ENCODE measurements at regions not wholly inside any gene's neighbourhood (a gene's known extent, or its start where the extent isn't known, plus 50 kb on each side); places are given as distances from the start of the nearest gene placed in this dataset.
"Not testable (repeated sequence)": the region's sequence is repeated elsewhere in the genome, so short reads cannot be mapped to it uniquely, and the experiment has no call there.

DNA sequence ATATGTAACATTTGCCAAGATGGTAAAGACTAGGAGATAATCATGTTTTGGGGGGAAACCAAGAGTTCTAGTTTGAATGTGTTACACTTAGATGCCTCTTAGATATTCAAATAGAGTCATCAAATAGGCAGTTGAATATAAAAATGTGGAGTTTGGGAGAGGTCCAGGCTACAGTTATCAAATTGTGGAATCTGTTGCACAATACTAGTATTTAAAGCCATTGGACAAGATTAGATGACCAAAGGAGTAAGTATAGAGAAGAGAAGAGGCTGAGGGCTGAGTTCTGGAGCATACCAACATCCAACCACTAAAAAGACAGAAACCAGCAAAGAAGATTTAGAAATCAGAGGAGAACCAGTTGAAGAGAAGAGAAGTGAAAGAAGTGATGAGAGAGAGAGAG is 72.7 kb downstream of the NAA11 start:
- TF ChIP-seq NFRKB (IDR thresholded peaks at IDR 0.05), result no peak
- no peak for TF ChIP-seq FOXA1 (IDR thresholded peaks at IDR 0.05)
- TF ChIP-seq HDGF (IDR thresholded peaks at IDR 0.05; ENCODE audit: borderline replicate concordance), result no peak
- TF ChIP-seq CTBP1 (IDR thresholded peaks at IDR 0.05; ENCODE audit: borderline replicate concordance), result no peak
- no peak for TF ChIP-seq ELF4 (IDR thresholded peaks at IDR 0.05)
- TF ChIP-seq LEF1 (IDR thresholded peaks at IDR 0.05; ENCODE audit: borderline replicate concordance), result no peak
- no peak for TF ChIP-seq SUZ12 (IDR thresholded peaks at IDR 0.05)
- TF ChIP-seq ARNT (IDR thresholded peaks at IDR 0.05), result no peak
- TF ChIP-seq BHLHE40 (IDR thresholded peaks at IDR 0.05; ENCODE audit: borderline replicate concordance), result no peak
- no peak for TF ChIP-seq ZNF384 (IDR thresholded peaks at IDR 0.05)
- TF ChIP-seq FOXM1 (IDR thresholded peaks at IDR 0.05; ENCODE audit: borderline replicate concordance), result no peak
- no peak for TF ChIP-seq L3MBTL2 (conservative IDR thresholded peaks at IDR 0.05)
- TF ChIP-seq, protein P1, sequence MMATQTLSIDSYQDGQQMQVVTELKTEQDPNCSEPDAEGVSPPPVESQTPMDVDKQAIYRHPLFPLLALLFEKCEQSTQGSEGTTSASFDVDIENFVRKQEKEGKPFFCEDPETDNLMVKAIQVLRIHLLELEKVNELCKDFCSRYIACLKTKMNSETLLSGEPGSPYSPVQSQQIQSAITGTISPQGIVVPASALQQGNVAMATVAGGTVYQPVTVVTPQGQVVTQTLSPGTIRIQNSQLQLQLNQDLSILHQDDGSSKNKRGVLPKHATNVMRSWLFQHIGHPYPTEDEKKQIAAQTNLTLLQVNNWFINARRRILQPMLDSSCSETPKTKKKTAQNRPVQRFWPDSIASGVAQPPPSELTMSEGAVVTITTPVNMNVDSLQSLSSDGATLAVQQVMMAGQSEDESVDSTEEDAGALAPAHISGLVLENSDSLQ (IDR thresholded peaks at IDR 0.05), result no peak
- TF ChIP-seq TARDBP (IDR thresholded peaks at IDR 0.05), result no peak
- ChIA-PET POLR2A (no interaction called here), CTCF (no interaction called here)
- DNase-seq (ENCODE audit: extremely low spot score), result no peak

DNA sequence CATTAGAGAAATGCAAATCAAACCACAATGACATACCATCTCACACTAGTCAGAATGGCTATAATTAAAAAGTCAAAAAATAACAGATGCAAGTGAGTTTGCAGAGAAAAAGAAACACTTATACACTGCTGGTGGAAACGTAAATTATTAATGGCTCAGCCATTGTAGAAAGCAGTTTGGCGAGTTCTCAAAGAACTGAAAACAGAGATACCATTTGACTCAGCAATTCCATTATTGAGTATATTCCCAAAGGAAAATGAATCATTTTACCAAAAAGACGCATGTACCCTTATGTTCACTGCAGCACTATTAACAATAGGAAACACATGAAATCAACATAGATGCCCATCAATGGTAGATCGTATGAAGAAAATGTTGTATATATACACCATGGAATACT is 75.0 kb downstream of the NAA11 start:
- TF ChIP-seq, protein P1 (IDR thresholded peaks at IDR 0.05), result no peak
- TF ChIP-seq CTBP1 (IDR thresholded peaks at IDR 0.05; ENCODE audit: borderline replicate concordance), result no peak
- POLR2A ChIA-PET, result no interaction called here
- DNase-seq (ENCODE audit: extremely low spot score), result no peak
- CTCF ChIA-PET, result no interaction called here

DNA sequence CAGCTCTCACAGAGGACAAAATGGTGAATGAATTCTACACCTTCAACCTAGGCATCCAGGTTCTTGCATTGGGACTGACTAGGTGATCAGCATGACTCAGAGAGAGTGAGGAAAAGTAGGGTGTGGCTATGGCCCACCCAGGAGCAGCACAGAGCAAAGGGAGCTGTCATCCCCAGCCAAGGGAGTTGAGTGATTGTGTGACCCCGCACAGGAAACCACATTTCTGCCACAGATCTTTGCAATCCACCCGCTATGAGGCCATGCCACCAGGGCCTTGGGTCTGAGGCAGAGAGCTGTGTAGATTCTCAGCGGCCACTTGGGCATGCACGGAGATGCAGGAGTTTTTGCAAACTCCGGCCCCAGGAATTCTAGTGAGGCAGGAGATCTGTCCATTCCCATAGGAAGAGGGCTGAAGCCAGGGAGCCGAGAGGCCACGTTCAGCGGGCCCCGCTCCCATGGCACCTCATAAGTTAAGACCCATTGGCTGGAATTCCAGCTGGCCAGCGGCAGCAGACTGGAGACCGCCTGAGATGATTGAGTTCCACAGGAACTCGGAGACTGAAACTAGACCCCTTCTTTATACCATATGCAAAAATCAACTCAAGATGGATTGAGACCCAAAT is 75.9 kb downstream of the NAA11 start:
- ChIA-PET CTCF (no interaction called here), POLR2A (no interaction called here)
- no peak for DNase-seq (ENCODE audit: extremely low spot score)
- TF ChIP-seq ZNF384 (IDR thresholded peaks at IDR 0.05) (no peak), FOXK2 (IDR thresholded peaks at IDR 0.05) (no peak), NFRKB (IDR thresholded peaks at IDR 0.05) (no peak), TARDBP (IDR thresholded peaks at IDR 0.05) (no peak), LEF1 (IDR thresholded peaks at IDR 0.05; ENCODE audit: borderline replicate concordance) (no peak), HDGF (IDR thresholded peaks at IDR 0.05; ENCODE audit: borderline replicate concordance) (no peak), L3MBTL2 (conservative IDR thresholded peaks at IDR 0.05) (no peak), CTBP1 (IDR thresholded peaks at IDR 0.05; ENCODE audit: borderline replicate concordance) (no peak), ARNT (IDR thresholded peaks at IDR 0.05) (no peak), BHLHE40 (IDR thresholded peaks at IDR 0.05; ENCODE audit: borderline replicate concordance) (no peak), SP1 (IDR thresholded peaks at IDR 0.05) (no peak), FOXA1 (IDR thresholded peaks at IDR 0.05) (no peak), FOXM1 (IDR thresholded peaks at IDR 0.05; ENCODE audit: borderline replicate concordance) (no peak), SUZ12 (IDR thresholded peaks at IDR 0.05) (no peak), ELF4 (IDR thresholded peaks at IDR 0.05) (no peak)
- TF ChIP-seq, protein P1 (IDR thresholded peaks at IDR 0.05), result no peak

DNA sequence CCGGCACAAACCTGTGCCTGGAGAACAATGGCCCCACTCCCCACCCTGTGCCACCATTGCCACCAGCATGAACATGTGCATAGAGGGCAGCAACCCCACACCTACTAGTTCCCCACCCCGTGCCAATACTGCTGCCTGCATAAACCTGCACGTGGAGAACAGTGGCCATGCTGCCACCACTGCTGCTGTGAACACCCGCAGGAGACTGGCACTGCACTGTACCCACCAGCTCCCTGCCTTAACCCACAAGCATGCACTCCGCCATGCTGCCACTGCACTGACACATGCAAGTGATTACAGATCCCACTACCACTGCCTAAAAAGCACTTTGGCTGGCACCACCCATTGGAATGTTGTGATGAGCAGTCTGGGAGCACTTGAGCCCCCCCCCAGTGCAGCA is 77.3 kb downstream of the NAA11 start:
- DNase-seq (ENCODE audit: extremely low spot score), result no peak
- POLR2A ChIA-PET, result no interaction called here

DNA sequence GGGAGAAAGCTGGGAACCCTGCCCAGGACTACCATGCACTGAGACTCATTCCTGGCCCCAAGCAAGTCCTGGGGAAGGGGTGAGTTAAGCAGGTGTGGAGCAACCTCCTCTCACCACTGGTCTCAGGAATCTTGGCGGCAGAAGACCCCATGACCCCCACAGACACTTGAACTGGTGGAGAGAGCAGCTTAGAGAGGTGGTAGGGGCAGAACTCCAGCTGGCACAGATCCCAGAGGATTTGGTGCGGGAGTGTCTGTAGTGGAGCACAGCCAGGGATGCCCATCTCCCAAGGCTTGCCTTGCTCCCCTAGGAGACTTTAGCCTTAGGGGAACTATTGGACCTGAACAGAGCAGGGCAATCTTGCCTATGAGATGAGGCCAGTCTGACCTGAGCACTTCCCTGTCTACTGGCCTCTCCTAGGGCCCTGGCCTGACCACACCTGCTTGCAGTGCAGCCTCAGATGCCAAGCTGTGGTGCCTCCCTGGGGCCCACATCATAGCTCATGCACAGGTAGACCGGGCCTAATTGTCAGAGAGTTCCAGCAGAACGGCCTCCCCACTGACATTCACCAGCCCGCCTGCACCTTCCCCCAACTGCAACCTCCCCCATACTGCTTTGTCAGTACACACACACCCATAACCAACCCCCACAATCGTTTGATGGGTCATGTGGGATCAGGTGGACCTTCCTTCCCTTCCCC is 78.0 kb downstream of the NAA11 start:
- no peak for TF ChIP-seq ELF4 (IDR thresholded peaks at IDR 0.05)
- TF ChIP-seq L3MBTL2 (conservative IDR thresholded peaks at IDR 0.05), result no peak
- TF ChIP-seq ARNT (IDR thresholded peaks at IDR 0.05), result no peak
- TF ChIP-seq FOXA1 (IDR thresholded peaks at IDR 0.05), result no peak
- ChIA-PET POLR2A (no interaction called here), CTCF (no interaction called here)
- DNase-seq (ENCODE audit: extremely low spot score), result no peak

More for the DNA sequence above, 77.3 kb downstream of the NAA11 start:
- CTCF ChIA-PET, result no interaction called here
- TF ChIP-seq FOXA1 (IDR thresholded peaks at IDR 0.05), result no peak
- TF ChIP-seq CTBP1 (IDR thresholded peaks at IDR 0.05; ENCODE audit: borderline replicate concordance), result no peak
- TF ChIP-seq, protein P1 (IDR thresholded peaks at IDR 0.05), result no peak
- no peak for TF ChIP-seq ZNF384 (IDR thresholded peaks at IDR 0.05)
- TF ChIP-seq FOXK2 (IDR thresholded peaks at IDR 0.05), result no peak
- TF ChIP-seq LEF1 (IDR thresholded peaks at IDR 0.05; ENCODE audit: borderline replicate concordance), result no peak
- TF ChIP-seq ARNT (IDR thresholded peaks at IDR 0.05), result no peak
- TF ChIP-seq FOXM1 (IDR thresholded peaks at IDR 0.05; ENCODE audit: borderline replicate concordance), result no peak
- TF ChIP-seq L3MBTL2 (conservative IDR thresholded peaks at IDR 0.05), result no peak
- TF ChIP-seq HDGF (IDR thresholded peaks at IDR 0.05; ENCODE audit: borderline replicate concordance), result no peak
- TF ChIP-seq SP1 (IDR thresholded peaks at IDR 0.05), result no peak
- no peak for TF ChIP-seq SUZ12 (IDR thresholded peaks at IDR 0.05)
- no peak for TF ChIP-seq ELF4 (IDR thresholded peaks at IDR 0.05)
- no peak for TF ChIP-seq NFRKB (IDR thresholded peaks at IDR 0.05)
- no peak for TF ChIP-seq BHLHE40 (IDR thresholded peaks at IDR 0.05; ENCODE audit: borderline replicate concordance)
- no peak for TF ChIP-seq TARDBP (IDR thresholded peaks at IDR 0.05)

DNA sequence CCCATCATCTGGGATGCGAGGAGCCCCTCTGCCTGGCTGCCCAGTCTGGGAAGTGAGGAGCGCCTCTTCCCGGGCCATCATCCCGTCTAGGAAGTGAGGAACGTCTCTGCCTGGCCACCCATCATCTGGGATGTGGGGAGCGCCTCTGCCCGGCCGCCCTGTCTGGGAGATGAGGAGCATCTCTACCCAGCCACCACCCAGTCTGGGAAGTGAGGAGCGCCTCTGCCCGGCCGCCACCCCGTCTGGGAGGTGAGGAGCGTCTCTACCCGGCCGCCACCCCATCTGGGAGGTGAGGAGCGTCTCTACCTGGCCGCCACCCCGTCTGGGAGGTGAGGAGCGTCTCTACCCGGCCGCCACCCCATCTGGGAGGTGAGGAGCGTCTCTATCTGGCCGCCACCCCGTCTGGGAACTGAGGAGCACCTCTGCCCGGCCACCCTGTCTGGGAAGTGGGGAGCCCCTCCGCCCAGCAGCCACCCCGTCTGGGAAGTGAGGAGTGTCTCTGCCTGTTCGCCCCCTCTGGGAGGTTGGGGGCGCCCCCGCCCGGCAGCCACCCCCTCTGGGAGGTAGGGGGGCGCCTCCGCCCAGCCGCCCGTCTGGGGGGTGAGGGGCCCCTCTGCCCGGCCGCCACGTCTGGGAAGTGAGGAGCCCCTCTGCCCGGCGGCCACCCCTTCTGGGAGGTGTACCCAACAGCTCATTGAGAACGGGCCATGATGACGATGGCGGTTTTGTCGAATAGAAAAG is 80.5 kb downstream of the NAA11 start:
- POLR2A ChIA-PET, result not testable (repeated sequence)

More for the DNA sequence above, 80.5 kb downstream of the NAA11 start:
- CTCF ChIA-PET; DNase-seq (ENCODE audit: extremely low spot score): not testable (repeated sequence)
